Cardiac muscle cell (in vitro differentiated cells and primary cell): ENCODE measurements at regions not wholly inside any gene's neighbourhood (a gene's known extent, or its start where the extent isn't known, plus 50 kb on each side); places are given as distances from the start of the nearest gene placed in this dataset.
A peak's percentile ranks its signal among the peaks of the same experiment; 100 is the strongest.

Experiments
- DNase-seq, 2 donors: peaks; one replicate each; pipeline versions ENCODE4 v3.0.0 to v3.0.0-alpha.2; 2010 to 2017; ENCODE audit warnings: low read depth in 1 of 2, low spot score in 1 of 2
- H3K27ac ChIP-seq: fragments of 200-600 bp; sonication (generic); 2 replicates; pipeline ENCODE4 v1.5.1; 2016
- H3K27me3 ChIP-seq: fragments of 200-600 bp; sonication (generic); 2 replicates; pipeline ENCODE4 v1.6.0; 2016; ENCODE audit warnings: control low read depth
- H3K36me3 ChIP-seq: fragments of 200-600 bp; sonication (generic); 2 replicates; pipeline ENCODE4 v1.5.1; 2016; ENCODE audit warnings: control low read depth
- H3K4me1 ChIP-seq: fragments of 200-600 bp; sonication (generic); 2 replicates; pipeline ENCODE4 v1.8.1; 2017; ENCODE audit warnings: low read depth, mild to moderate bottlenecking, mixed run types
- H3K4me3 ChIP-seq: fragments of 200-600 bp; sonication (generic); 2 replicates; pipeline ENCODE4 v1.5.1; 2016; ENCODE audit warnings: mild to moderate bottlenecking
- H3K9me3 ChIP-seq: fragments of 200-600 bp; sonication (generic); 2 replicates; pipeline ENCODE4 v1.5.1; 2017; ENCODE audit warnings: low read depth, mild to moderate bottlenecking, control low read depth
- CTCF ChIP-seq: IDR thresholded peaks from 2 replicates; pipeline ENCODE4 v1.5.1; 2012; ENCODE audit warnings: low read depth, mild to moderate bottlenecking, low read length

- no peak for DNase-seq
- H3K4me3 ChIP-seq: no peak overlapping the region
- H3K4me1 ChIP-seq: no peaks in the 10 kb centered on the region
- no peak for TF ChIP-seq CTCF
- no peaks in the 10 kb centered on the region for H3K27me3 ChIP-seq
- H3K9me3 ChIP-seq: no peaks in the 10 kb centered on the region
- H3K27ac ChIP-seq: no peak overlapping the region
- no peaks in the 10 kb centered on the region for H3K36me3 ChIP-seq
Observed at GRCh38 chr1:199736646-199737045, 290.9 kb upstream of the NR5A2 start.

- Histone ChIP-seq H3K9me3 (no peaks in the 10 kb centered on the region), H3K4me1 (no peaks in the 10 kb centered on the region), H3K27ac (no peak overlapping the region), H3K4me3 (no peak overlapping the region), H3K36me3 (no peaks in the 10 kb centered on the region), H3K27me3 (no peaks in the 10 kb centered on the region)
- DNase-seq: no peak
- no peak for TF ChIP-seq CTCF
Observed at GRCh38 chr1:199741586-199741985, 285.9 kb upstream of the NR5A2 start.

- H3K4me1 ChIP-seq: no peaks in the 10 kb centered on the region
- no peaks in the 10 kb centered on the region for H3K9me3 ChIP-seq
- no peaks in the 10 kb centered on the region for H3K27me3 ChIP-seq
- no peaks in the 10 kb centered on the region for H3K36me3 ChIP-seq
- peak in 1 of 2 donors; percentile 92 for DNase-seq
- no peak for TF ChIP-seq CTCF
- H3K4me3 ChIP-seq: no peak overlapping the region
- no peak overlapping the region for H3K27ac ChIP-seq
Observed at GRCh38 chr1:199742547-199742946, 285.0 kb upstream of the NR5A2 start.

- Histone ChIP-seq H3K36me3 (no peaks in the 10 kb centered on the region), H3K27me3 (no peaks in the 10 kb centered on the region), H3K9me3 (no peaks in the 10 kb centered on the region), H3K27ac (no peak overlapping the region), H3K4me1 (peaks cover 2% of the 10 kb centered on the region), H3K4me3 (no peak overlapping the region)
- no peak for TF ChIP-seq CTCF
- peak in 1 of 2 donors; percentile 10 for DNase-seq
Observed at GRCh38 chr1:199743227-199743626, 284.3 kb upstream of the NR5A2 start.

GRCh38 chr1:199746666-199747384 is 280.7 kb upstream of the NR5A2 start:
- H3K4me1 ChIP-seq: peaks cover 4% of the 10 kb centered on the region
- H3K27me3 ChIP-seq: no peaks in the 10 kb centered on the region
- H3K4me3 ChIP-seq: no peak overlapping the region
- no peak for TF ChIP-seq CTCF
- DNase-seq: no peak
- no peaks in the 10 kb centered on the region for H3K36me3 ChIP-seq
- no peak overlapping the region for H3K27ac ChIP-seq
- H3K9me3 ChIP-seq: no peaks in the 10 kb centered on the region
